ENCODE measurements at regions not wholly inside any gene's neighbourhood (a gene's known extent, or its start where the extent isn't known, plus 50 kb on each side); places are given as distances from the start of the nearest gene placed in this dataset.

DNA sequence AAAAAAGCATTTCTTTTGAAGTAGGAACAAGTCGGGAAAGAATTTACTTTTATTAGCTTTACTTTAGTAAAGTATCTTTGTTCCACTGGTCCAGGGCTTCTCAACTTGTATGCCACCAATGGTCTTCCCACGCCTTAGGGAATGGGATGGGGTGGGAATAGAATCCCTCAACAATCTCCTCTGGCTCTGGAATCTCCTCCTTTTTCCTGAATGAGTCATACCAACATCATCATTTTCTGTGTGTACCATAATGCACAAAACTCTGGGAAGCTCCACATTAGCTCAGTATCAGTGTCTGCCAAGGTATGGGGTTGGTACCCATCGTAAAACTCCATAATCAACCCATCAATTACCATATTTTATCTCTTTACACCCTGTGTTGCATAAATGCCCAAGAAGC, 159.4 kb upstream of the BMPER start:
- H2AFZ ChIP-seq (ENCODE audit: low read length): no peak overlapping the region
- H3K9ac ChIP-seq (ENCODE audit: low read length): no peak overlapping the region
- no peak overlapping the region for H3K27ac ChIP-seq (ENCODE audit: low read length)
- H3K4me2 ChIP-seq (ENCODE audit: low read depth, low read length): no peak overlapping the region
- no peak overlapping the region for H3K4me3 ChIP-seq (ENCODE audit: low read length)
- H3K9me2 ChIP-seq (replicated peaks; ENCODE audit: insufficient read depth, low read length): no peaks in the 10 kb centered on the region
- H3K79me2 ChIP-seq (ENCODE audit: low read length): no peaks in the 10 kb centered on the region
- no peaks in the 10 kb centered on the region for H3K9me3 ChIP-seq (replicated peaks; ENCODE audit: insufficient read depth, low read length)
- DNase-seq: no peak
- no peaks in the 10 kb centered on the region for H3K36me3 ChIP-seq (replicated peaks; ENCODE audit: insufficient read depth, low read length)
- no peaks in the 10 kb centered on the region for H3K27me3 ChIP-seq (replicated peaks; ENCODE audit: insufficient read depth, low read length)
- TF ChIP-seq EZH2 (optimal IDR thresholded peaks at IDR 0.05; ENCODE audit: low read depth, low read length) (no peak), EZH2phosphoT487 (IDR thresholded peaks at IDR 0.05; ENCODE audit: low read length) (no peak)
- TF ChIP-seq, protein P1, sequence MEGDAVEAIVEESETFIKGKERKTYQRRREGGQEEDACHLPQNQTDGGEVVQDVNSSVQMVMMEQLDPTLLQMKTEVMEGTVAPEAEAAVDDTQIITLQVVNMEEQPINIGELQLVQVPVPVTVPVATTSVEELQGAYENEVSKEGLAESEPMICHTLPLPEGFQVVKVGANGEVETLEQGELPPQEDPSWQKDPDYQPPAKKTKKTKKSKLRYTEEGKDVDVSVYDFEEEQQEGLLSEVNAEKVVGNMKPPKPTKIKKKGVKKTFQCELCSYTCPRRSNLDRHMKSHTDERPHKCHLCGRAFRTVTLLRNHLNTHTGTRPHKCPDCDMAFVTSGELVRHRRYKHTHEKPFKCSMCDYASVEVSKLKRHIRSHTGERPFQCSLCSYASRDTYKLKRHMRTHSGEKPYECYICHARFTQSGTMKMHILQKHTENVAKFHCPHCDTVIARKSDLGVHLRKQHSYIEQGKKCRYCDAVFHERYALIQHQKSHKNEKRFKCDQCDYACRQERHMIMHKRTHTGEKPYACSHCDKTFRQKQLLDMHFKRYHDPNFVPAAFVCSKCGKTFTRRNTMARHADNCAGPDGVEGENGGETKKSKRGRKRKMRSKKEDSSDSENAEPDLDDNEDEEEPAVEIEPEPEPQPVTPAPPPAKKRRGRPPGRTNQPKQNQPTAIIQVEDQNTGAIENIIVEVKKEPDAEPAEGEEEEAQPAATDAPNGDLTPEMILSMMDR (IDR thresholded peaks at IDR 0.05; ENCODE audit: low read length): no peak
- H3F3A ChIP-seq (ENCODE audit: insufficient read depth, low read length): peaks cover 8% of the 10 kb centered on the region
- H4K20me1 ChIP-seq (ENCODE audit: insufficient read depth, low read length): no peaks in the 10 kb centered on the region
- peaks cover 12% of the 10 kb centered on the region for H3K4me1 ChIP-seq (ENCODE audit: low read length)

DNA sequence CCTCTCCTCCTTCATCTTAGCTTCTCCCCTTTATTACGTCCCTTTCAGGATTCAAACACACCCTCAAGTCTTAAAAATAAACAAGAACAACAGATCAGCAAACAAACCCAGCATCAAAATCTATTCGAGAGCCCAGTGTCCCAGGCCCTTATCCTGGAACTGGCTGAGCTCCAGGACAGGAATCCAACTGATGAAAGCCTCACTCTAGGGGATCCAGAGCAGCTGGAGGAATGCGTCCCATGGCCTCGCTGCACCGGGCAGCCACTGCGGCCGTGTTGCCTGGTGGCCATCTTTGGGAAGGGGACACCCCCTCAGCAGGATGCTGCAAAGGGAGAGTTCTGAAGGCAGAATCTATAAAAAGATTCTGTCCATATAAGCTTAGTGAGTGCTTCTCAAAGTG, 156.5 kb upstream of the BMPER start:
- TF ChIP-seq, protein P1 (IDR thresholded peaks at IDR 0.05; ENCODE audit: low read length): no peak
- TF ChIP-seq EZH2phosphoT487 (IDR thresholded peaks at IDR 0.05; ENCODE audit: low read length) (no peak), EZH2 (optimal IDR thresholded peaks at IDR 0.05; ENCODE audit: low read depth, low read length) (no peak)
- Histone ChIP-seq H4K20me1 (ENCODE audit: insufficient read depth, low read length) (no peaks in the 10 kb centered on the region), H3K79me2 (ENCODE audit: low read length) (no peaks in the 10 kb centered on the region), H3K36me3 (replicated peaks; ENCODE audit: insufficient read depth, low read length) (no peaks in the 10 kb centered on the region), H3K4me1 (ENCODE audit: low read length) (peaks cover 23% of the 10 kb centered on the region), H3K9ac (ENCODE audit: low read length) (no peak overlapping the region), H3K9me3 (replicated peaks; ENCODE audit: insufficient read depth, low read length) (no peaks in the 10 kb centered on the region), H3K27me3 (replicated peaks; ENCODE audit: insufficient read depth, low read length) (no peaks in the 10 kb centered on the region), H2AFZ (ENCODE audit: low read length) (no peak overlapping the region), H3K4me2 (ENCODE audit: low read depth, low read length) (no peak overlapping the region), H3F3A (ENCODE audit: insufficient read depth, low read length) (peaks cover 8% of the 10 kb centered on the region), H3K9me2 (replicated peaks; ENCODE audit: insufficient read depth, low read length) (no peaks in the 10 kb centered on the region), H3K4me3 (ENCODE audit: low read length) (no peak overlapping the region), H3K27ac (ENCODE audit: low read length) (no peak overlapping the region)
- no peak for DNase-seq

DNA sequence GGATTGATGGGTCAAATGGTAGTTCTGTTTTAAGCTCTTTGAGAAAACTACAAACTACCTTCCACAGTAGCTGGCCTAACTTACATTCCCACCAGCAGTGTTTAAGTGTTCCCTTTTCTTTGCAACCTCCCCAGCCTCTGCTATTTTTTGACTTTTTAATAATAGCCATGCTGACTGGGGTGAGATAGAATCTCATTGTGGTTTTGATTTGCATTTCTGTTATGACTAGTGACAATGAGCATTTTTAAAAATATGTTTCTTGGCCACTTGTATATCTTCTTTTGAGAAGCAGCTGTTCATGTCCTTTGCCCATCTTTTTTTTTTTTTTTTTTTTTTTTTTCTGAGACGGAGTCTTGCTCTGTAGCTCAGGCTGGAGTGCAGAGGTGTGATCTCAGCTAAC, 155.2 kb upstream of the BMPER start:
- H3K9ac ChIP-seq (ENCODE audit: low read length): no peak overlapping the region

More for the DNA sequence above, 155.2 kb upstream of the BMPER start:
- no peaks in the 10 kb centered on the region for H3K79me2 ChIP-seq (ENCODE audit: low read length)
- no peaks in the 10 kb centered on the region for H3K27me3 ChIP-seq (replicated peaks; ENCODE audit: insufficient read depth, low read length)
- H3F3A ChIP-seq (ENCODE audit: insufficient read depth, low read length): peaks cover 8% of the 10 kb centered on the region
- peak overlapping the region; percentile 56 for H3K4me2 ChIP-seq (ENCODE audit: low read depth, low read length)
- TF ChIP-seq EZH2phosphoT487 (IDR thresholded peaks at IDR 0.05; ENCODE audit: low read length) (no peak), EZH2 (optimal IDR thresholded peaks at IDR 0.05; ENCODE audit: low read depth, low read length) (no peak)
- TF ChIP-seq, protein P1 (IDR thresholded peaks at IDR 0.05; ENCODE audit: low read length): no peak
- peaks cover 23% of the 10 kb centered on the region for H3K4me1 ChIP-seq (ENCODE audit: low read length)
- H2AFZ ChIP-seq (ENCODE audit: low read length): peak overlapping the region; percentile 14; the same call in 1 of the 2 replicates
- H4K20me1 ChIP-seq (ENCODE audit: insufficient read depth, low read length): no peaks in the 10 kb centered on the region
- no peaks in the 10 kb centered on the region for H3K9me2 ChIP-seq (replicated peaks; ENCODE audit: insufficient read depth, low read length)
- H3K9me3 ChIP-seq (replicated peaks; ENCODE audit: insufficient read depth, low read length): no peaks in the 10 kb centered on the region
- H3K36me3 ChIP-seq (replicated peaks; ENCODE audit: insufficient read depth, low read length): no peaks in the 10 kb centered on the region
- no peak overlapping the region for H3K4me3 ChIP-seq (ENCODE audit: low read length)
- peak overlapping the region; percentile 77 for H3K27ac ChIP-seq (ENCODE audit: low read length)
- DNase-seq: peak; percentile 75

Measured in MM.1S (cell line).